Esophagus mucosa (tissue), 1 donor: ENCODE measurements at regions not wholly inside any gene's neighbourhood (a gene's known extent, or its start where the extent isn't known, plus 50 kb on each side); places are given as distances from the start of the nearest gene placed in this dataset.
"Not testable (repeated sequence)": the region's sequence is repeated elsewhere in the genome, so short reads cannot be mapped to it uniquely, and the experiment has no call there.

Experiments
- ATAC-seq: fragments of 200-7000 bp; cut with Tn5 transposase; one replicate; pipeline ENCODE4 v1.9.1; 2020
- donor health status: DM: yes; HTN: yes; CAD: no.

- no peak for ATAC-seq
These were observed 929.5 kb upstream of the C9orf72 start for GRCh38 chr9:28502741-28503140.

DNA sequence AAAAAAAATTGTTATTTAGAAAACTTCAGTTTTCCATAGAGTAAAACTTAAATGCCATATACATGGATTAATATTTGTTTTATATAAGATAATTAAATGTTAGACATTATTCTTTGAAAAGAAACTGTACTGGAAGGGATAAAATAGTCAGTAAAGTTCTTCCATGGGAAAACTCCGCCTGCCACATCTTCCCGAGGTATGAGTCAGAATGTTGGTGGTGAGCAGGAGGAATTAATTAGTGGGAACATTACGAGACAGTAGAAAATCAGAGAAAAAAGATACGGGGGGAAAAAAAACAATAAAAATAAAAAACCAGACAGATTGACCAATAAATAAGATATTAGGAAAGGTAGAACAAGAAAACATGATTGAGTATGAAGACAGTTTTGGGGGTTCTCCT lies 930.3 kb upstream of the C9orf72 start:
- no peak for ATAC-seq

- no peak for ATAC-seq
These were observed 945.2 kb upstream of the C9orf72 start for GRCh38 chr9:28518439-28518838.

GRCh38 chr9:28524309-28524708 lies 951.0 kb upstream of the C9orf72 start:
- ATAC-seq, result not testable (repeated sequence)

DNA sequence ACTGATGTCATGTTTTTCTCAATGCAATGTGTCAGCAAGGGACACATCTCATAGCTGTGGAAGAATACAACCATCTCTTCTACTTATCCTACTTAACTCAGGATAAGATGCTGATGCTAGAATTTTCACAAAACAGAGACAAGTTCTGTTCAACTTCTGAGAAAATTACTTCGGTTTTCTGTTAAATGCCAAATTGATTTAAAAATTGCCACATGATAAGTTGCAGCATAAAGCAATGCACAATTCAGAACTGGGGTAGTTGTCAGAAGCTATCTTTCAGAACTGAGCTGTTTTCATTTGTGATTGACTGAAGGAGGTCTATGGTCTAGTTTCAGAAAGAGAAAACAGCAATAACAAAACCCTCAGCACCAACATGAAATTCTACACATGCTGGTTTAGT lies 954.8 kb upstream of the C9orf72 start:
- ATAC-seq, result no peak

- ATAC-seq, result no peak
These were observed 964.9 kb upstream of the C9orf72 start for GRCh38 chr9:28538132-28538531.

GRCh38 chr9:28539434-28540070 lies 966.3 kb upstream of the C9orf72 start:
- peak; percentile 84 for ATAC-seq

GRCh38 chr9:28542928-28543327 lies 969.6 kb upstream of the C9orf72 start:
- ATAC-seq, result no peak

GRCh38 chr9:28547527-28547926 lies 974.2 kb upstream of the C9orf72 start:
- no peak for ATAC-seq

DNA sequence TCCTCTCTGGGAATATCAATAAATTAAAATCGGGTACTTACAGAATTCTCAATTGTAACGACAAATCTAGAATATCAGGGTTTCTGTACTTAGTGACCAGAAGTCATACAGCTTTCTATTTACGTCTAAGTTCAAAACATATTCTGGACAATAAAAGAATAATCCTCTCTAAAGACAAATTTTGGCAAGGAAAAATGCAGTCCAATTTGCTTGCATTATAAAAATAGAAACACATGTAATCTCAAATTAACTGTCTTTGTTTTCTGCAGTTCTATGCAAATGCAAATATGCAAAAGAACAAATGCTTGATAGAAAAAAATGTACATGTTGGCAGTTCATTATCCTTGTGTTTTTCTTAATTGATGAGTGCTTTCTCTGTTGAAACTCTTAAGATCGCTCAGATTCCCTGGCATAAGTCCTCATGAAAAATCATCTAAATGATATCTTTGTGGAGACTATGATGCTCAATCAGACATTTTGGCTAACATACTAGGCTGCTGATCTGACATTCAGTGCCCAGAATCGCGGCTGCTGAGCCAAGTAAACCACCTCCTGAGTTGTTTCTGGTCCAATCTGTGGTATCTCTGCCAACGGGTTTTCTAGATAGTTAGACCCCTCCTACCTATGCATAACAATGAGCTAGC lies 990.1 kb upstream of the C9orf72 start:
- no peak for ATAC-seq

- no peak for ATAC-seq
These were observed 1010.6 kb upstream of the C9orf72 start for GRCh38 chr9:28583832-28584231.

- no peak for ATAC-seq
These were observed 1011.3 kb upstream of the C9orf72 start for GRCh38 chr9:28584542-28584941.

DNA sequence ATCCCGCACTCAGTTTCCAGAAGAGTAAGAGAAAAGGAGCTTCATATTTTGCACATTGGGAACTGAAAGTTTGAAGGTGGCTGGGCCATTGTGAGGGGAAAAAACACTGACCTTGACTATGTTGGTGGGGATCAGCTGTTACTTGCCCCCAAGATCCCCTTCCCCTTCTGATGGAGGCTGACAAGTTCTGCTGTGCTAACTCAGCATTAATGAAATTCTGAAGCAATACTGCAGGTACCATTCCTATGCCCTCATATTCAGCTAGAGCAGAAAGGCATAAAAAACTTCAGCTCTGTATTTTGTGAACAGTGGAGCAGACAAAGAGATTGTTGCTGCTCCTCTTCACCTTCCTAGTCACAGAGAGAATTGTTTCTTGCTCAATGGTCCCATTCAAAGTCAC lies 1013.8 kb upstream of the C9orf72 start:
- no peak for ATAC-seq

- no peak for ATAC-seq
These were observed 1025.1 kb upstream of the C9orf72 start for GRCh38 chr9:28598408-28598807.

- no peak for ATAC-seq
These were observed 1026.9 kb upstream of the C9orf72 start for GRCh38 chr9:28600226-28600625.

- ATAC-seq, result no peak
These were observed 1034.6 kb upstream of the C9orf72 start for GRCh38 chr9:28607843-28608242.

- no peak for ATAC-seq
These were observed 1037.1 kb upstream of the C9orf72 start for GRCh38 chr9:28610339-28610738.

DNA sequence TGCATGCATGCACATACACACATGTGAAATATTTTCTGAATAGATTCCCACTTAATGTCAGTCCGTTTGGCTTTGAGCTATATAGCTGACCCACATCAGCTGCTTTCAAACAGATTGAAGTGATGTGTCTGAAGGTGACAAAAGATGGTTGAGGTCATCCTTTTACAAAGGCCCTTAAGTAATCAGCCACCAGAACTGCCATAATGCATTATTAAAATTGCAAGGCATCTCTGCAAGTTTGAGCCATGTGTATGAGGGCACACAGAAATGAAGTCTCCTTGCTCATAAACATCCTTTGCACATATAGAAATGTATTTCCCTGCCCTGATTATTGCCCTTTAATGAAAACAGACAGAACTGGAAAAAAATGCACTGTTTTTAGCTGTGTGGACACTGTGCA lies 1043.0 kb upstream of the C9orf72 start:
- no peak for ATAC-seq

DNA sequence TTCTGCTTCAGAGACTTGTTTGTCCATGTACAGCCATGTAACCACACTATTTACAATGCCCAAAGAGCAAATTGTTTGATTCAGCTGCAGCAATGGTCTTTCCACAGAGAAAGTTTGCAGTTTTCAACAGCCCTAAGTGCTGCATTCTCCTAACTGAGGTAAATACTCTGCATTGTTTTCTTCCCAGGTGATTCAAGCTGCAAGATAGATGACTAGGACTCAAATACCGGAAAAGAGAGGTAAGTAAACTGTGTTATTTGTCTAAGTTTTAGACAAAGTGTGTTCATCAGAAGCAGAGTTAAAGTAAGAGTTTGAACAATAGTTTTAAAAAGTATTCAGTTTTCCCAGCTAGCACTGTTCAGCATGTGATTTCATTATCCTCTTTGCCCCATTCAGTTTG lies 1046.7 kb upstream of the C9orf72 start:
- ATAC-seq, result no peak

DNA sequence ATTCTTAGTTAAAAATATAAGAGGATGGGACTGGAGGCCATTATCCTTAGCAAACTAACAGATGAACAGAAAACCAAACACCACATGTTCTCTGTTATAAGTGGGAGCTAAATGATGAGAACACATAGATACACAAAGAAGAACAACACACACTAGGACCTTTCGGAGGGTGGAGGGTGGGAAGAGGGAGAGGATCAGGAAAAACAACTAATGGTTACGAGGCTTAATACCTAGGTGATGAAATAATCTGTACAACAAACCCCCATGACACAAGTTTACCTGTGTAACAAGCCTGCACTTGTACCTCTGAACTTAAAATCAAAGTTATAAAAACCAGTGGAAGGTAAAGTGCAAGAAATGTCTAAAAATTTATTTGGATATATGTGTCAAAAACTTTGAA lies 1047.4 kb upstream of the C9orf72 start:
- ATAC-seq, result no peak

GRCh38 chr9:28624771-28625170 lies 1051.5 kb upstream of the C9orf72 start:
- ATAC-seq, result no peak

GRCh38 chr9:28628031-28628430 lies 1054.8 kb upstream of the C9orf72 start:
- ATAC-seq, result no peak

DNA sequence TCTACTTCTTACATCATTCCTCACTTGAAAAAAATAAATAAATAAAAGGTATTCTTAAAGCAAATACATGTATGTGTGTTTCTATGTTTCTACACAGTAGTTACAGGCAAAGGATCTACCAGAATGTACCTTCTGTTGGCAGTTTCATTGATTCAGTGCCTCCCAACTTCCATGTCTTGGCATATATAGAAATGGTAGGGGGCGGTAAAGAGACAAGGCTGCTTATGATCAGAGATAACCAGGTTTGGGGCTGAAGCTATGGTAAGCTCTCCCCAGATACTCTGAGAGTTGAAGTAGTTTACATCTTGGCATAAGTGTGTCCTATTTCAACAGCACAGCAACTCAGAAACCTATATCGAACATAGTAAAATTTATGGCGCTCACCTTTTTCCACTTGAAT lies 1075.4 kb upstream of the C9orf72 start:
- ATAC-seq, result no peak

- ATAC-seq, result no peak
These were observed 1077.0 kb upstream of the C9orf72 start for GRCh38 chr9:28650327-28650726.
